Body of pancreas (tissue), 4 donors: ENCODE measurements at regions not wholly inside any gene's neighbourhood (a gene's known extent, or its start where the extent isn't known, plus 50 kb on each side); places are given as distances from the start of the nearest gene placed in this dataset.
"Not testable (repeated sequence)": the region's sequence is repeated elsewhere in the genome, so short reads cannot be mapped to it uniquely, and the experiment has no call there.

Experiments
- ATAC-seq: fragments of 150-250 bp; one replicate; pipeline ENCODE4 v1.9.1; 2016
- DNase-seq, 4 donors: peaks; one replicate each; pipeline ENCODE4 v3.0.0-alpha.2; 2019
- H3K27ac ChIP-seq, 4 donors: fragments of 200-600 bp; sonication (generic); 1 replicate in 3 of 4; 2 replicates in 1 of 4; pipeline versions ENCODE4 v1.5.1 to v1.6.1; 2016 to 2019; ENCODE audit warnings: mild to moderate bottlenecking in 1 of 4, mixed read lengths in 1 of 4, moderate library complexity in 1 of 4
- H3K27me3 ChIP-seq, 2 donors: fragments of 200-600 bp; sonication (generic); one replicate each; pipeline ENCODE4 v1.6.0; 2016; ENCODE audit warnings: mild to moderate bottlenecking in 1 of 2
- H3K36me3 ChIP-seq, 2 donors: fragments of 200-600 bp; sonication (generic); replicated peaks in 1 of 2; 2 replicates each; pipeline ENCODE4 v1.5.1; 2016; ENCODE audit warnings: low read depth in 2 of 2; ENCODE audit not compliant: insufficient read depth in 1 of 2
- H3K4me1 ChIP-seq: fragments of 200-600 bp; sonication (generic); one replicate; pipeline ENCODE4 v1.6.0; 2016
- H3K4me3 ChIP-seq, 2 donors: fragments of 200-600 bp; sonication (generic); 1 replicate in 1 of 2; 2 replicates in 1 of 2; pipeline ENCODE4 v1.5.1; 2016 to 2019
- H3K9me3 ChIP-seq, 3 donors: fragments of 200-600 bp; sonication (generic); 1 replicate in 2 of 3; 2 replicates in 1 of 3; pipeline ENCODE4 v1.5.1; 2016
- POLR2A ChIP-seq, 3 donors: fragments of 450-650 bp; IDR thresholded peaks; one replicate each; pipeline ENCODE4 v1.6.1; 2016; ENCODE audit warnings: antibody characterized with exemption in 3 of 3, mild to moderate bottlenecking in 2 of 3
- WGBS, 2 donors: methylation state at CpG; one replicate each; pipeline ENCODE4 v1.1.5; 2017; 5-methylcytosine and 5-hydroxymethylcytosine counted together
- intact Hi-C: fragments of 100-400 bp; cut with DNase I; formaldehyde crosslinking; loops from one replicate; pipeline ENCODE4 v1.15.1; 2023
- TF ChIP-seq, protein P1 (sequence below), 7 experiments: fragments of 450-650 bp in 4 of 7; fragments of 200-600 bp in 3 of 7; sonication (generic) in 3 of 7; IDR thresholded peaks; one replicate each; pipeline ENCODE4 v1.5.1; 2016 to 2019; ENCODE audit warnings: antibody characterized with exemption in 7 of 7

DNA sequence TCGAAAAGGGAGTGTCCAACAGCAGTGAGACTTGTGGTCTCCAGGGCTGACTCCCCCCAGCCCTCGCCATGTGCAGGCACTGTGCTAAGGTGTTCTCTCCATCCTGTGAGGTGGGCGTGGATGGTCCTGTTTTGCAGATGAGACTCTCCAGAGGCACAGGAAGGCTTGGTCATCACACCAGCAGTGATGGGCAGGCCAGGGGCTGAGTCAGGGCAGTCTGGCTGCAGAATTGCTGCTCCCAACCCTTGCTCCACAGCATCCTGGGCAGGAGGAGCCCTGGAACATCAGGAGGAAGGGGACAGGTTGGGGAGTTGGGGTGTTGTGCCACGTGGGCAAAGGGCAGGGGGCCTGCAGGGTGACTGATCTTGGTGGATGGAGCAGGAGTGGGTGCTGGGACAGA is 69.3 kb upstream of the TUBA3E start:
- WGBS, 2 donors, result 45 to 53% methylated on average over 3 to 4 of the region's 4 CpGs
- H3K27ac ChIP-seq, H3K36me3 ChIP-seq, H3K9me3 ChIP-seq, H3K4me1 ChIP-seq, ATAC-seq, H3K4me3 ChIP-seq, DNase-seq, H3K27me3 ChIP-seq, intact Hi-C loops: not testable (repeated sequence)

DNA sequence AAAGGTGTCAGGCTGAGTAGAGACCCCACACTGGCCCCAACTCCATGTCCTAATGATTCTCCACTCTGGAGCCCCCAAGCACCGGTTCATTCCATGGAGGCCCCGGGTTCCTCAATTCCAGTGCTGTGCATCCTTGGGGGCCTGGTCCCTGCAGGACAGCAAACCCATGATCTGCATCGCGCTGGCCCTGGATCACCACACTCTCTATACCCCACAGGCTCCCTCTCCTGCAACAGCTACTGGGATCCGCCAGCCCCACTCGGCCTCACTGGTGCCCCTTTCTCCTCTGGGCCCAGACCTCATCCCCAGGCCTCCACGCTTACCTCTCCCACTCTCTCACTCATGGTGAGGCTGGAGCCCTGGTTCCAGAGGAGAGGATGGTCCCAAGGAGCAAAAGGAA is 68.6 kb upstream of the TUBA3E start:
- ATAC-seq, intact Hi-C loops, H3K27me3 ChIP-seq, H3K4me1 ChIP-seq, H3K4me3 ChIP-seq, H3K27ac ChIP-seq, DNase-seq, H3K36me3 ChIP-seq, H3K9me3 ChIP-seq: not testable (repeated sequence)
- 74 to 76% methylated on average over 7 of the region's 7 CpGs for WGBS, 2 donors

DNA sequence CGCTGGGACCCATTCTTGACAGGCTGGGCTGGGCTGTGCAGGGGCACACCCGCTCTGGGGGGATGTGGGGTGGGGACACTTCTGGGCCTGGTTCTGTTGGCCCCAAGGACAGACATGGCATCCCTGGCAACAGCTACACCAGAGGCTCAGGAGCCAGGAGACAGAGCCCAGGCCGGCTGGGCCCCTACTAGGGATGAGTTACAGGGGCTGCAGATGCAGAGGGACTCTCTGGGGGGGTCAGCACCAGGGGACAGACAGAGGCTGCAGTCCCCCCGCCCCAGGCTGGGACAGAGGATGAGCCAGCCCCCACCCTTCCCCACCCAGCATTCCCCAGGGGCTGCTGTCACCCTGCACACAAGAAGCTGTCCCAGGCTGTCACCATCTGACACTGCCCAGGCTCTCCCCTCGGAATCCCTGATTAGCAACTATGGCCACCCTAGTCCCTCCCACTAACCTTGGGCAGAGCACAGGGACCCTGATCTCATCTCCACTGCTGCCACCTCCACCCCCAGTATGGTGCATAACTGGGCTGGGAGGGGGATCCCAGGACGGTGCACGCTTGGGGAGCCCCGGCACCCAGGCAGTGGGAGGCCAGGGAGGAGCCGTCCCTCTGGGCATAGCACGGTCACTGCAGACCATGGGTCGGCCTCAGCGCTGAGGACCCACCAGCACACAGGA is 67.5 kb upstream of the TUBA3E start:
- H3K4me3 ChIP-seq, H3K4me1 ChIP-seq, H3K36me3 ChIP-seq, intact Hi-C loops, H3K9me3 ChIP-seq, H3K27ac ChIP-seq, DNase-seq, H3K27me3 ChIP-seq, ATAC-seq: not testable (repeated sequence)
- 74% methylated on average over 8 of the region's 12 CpGs; no CpG with 5 or more reads in 1 of the 2 donors for WGBS, 2 donors

DNA sequence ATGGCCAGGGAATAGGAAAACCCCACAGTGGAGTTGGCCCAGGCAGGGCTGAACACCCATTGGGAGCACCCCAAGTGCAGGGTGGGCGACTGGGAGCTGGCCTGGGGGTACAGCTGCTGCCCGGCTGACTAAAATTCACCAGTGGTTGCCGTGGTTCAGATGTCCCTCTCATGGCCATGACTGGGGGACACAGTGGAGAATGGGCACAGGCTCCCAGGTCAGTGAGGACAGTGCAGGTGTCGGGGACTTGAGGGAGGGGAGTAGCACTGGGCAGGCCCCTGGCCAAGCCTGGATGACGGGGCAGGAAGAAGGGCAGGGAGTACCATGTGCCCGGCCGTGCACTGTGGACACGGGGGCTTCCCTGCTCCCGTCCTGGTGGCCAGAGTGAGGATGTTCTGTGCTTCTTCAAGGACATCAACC is 66.7 kb upstream of the TUBA3E start:
- not testable (repeated sequence) for DNase-seq, ATAC-seq
- WGBS, 2 donors, result 78% methylated on average over 7 to 9 of the region's 9 CpGs

DNA sequence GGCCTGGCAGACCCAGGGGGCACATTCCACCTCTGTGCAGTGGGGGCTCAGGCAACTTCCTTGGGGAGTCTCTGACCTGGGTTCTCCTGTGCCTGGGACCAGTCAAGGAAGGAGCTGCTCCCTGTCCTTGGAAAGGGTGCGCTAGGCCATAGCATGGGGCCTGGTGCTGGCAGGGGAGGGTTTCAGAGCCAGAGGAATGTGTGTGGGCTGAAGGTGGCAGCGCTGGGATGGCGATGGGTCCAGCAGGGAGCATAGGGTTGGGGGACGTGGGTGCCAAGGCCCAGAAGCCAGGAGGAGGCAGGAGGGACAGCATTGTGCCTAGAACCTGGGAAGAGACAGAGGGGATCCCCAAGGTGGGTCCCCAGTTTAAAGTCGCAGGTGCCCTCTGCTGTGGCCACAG is 66.3 kb upstream of the TUBA3E start:
- H3K36me3 ChIP-seq, result no peaks in the 10 kb centered on the region
- H3K4me3 ChIP-seq, result no peak overlapping the region
- no peaks in the 10 kb centered on the region for H3K27me3 ChIP-seq
- no peak overlapping the region for H3K27ac ChIP-seq
- intact Hi-C loops, result no loop called here
- DNase-seq (no peak), ATAC-seq (no peak)
- WGBS, 2 donors, result 74 to 76% methylated on average over 5 of the region's 5 CpGs
- H3K4me1 ChIP-seq, result no peaks in the 10 kb centered on the region
- no peaks in the 10 kb centered on the region for H3K9me3 ChIP-seq
- TF ChIP-seq, protein P1, sequence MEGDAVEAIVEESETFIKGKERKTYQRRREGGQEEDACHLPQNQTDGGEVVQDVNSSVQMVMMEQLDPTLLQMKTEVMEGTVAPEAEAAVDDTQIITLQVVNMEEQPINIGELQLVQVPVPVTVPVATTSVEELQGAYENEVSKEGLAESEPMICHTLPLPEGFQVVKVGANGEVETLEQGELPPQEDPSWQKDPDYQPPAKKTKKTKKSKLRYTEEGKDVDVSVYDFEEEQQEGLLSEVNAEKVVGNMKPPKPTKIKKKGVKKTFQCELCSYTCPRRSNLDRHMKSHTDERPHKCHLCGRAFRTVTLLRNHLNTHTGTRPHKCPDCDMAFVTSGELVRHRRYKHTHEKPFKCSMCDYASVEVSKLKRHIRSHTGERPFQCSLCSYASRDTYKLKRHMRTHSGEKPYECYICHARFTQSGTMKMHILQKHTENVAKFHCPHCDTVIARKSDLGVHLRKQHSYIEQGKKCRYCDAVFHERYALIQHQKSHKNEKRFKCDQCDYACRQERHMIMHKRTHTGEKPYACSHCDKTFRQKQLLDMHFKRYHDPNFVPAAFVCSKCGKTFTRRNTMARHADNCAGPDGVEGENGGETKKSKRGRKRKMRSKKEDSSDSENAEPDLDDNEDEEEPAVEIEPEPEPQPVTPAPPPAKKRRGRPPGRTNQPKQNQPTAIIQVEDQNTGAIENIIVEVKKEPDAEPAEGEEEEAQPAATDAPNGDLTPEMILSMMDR (IDR thresholded peaks at IDR 0.05), result no peak
- no peak for TF ChIP-seq POLR2A (IDR thresholded peaks at IDR 0.05)

More for the DNA sequence above, 66.7 kb upstream of the TUBA3E start:
- H3K4me3 ChIP-seq, H3K9me3 ChIP-seq, H3K27me3 ChIP-seq, intact Hi-C loops, H3K27ac ChIP-seq, H3K36me3 ChIP-seq, H3K4me1 ChIP-seq: not testable (repeated sequence)

DNA sequence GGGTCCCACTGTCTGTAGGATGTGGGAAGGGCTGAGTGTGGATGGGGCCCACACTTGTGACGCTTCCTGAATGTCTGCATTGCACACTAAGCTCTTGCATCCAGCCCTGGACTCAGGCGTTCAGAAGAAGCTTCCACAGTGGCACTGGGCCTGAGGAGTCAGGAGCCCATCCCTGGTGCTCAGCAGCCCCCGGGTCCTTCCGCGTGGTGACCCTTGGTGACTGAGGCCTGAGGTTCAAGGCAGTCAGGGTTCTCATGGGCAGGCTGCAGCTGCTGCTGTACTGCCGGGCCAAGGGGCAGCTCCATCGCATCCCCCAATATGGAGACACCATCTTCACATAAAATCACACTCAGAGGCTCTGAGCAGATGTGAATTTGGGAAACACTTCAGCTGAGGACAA is 65.8 kb upstream of the TUBA3E start:
- no peaks in the 10 kb centered on the region for H3K27me3 ChIP-seq
- H3K4me1 ChIP-seq, result no peaks in the 10 kb centered on the region
- H3K27ac ChIP-seq, result no peak overlapping the region
- no peaks in the 10 kb centered on the region for H3K9me3 ChIP-seq
- intact Hi-C loops, result no loop called here
- 76% methylated on average over 7 of the region's 7 CpGs; no CpG with 5 or more reads in 1 of the 2 donors for WGBS, 2 donors
- DNase-seq (no peak), ATAC-seq (no peak)
- no peaks in the 10 kb centered on the region for H3K36me3 ChIP-seq
- no peak overlapping the region for H3K4me3 ChIP-seq
- TF ChIP-seq, protein P1 (IDR thresholded peaks at IDR 0.05), result no peak
- TF ChIP-seq POLR2A (IDR thresholded peaks at IDR 0.05), result no peak

DNA sequence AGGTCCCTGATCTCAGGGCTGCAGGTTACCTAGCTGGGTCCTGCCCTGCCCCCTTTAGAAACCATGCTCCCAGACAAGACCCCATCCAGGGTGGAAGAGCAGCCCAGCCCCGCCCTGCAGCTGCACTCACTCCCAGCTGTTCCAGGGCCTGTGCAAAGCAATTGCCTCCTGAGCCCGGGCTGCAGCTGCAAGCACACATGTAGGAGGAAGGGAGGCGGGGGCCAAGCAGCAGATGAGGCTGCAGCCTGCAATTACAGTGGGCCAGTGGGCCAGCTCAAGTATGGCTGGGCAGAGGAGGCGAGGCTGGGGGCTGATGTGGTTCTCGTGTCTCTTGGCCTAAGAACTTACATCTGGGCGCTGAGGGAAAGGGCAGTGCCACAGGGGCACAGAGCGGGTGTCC is 65.4 kb upstream of the TUBA3E start:
- Histone ChIP-seq H3K4me1 (no peaks in the 10 kb centered on the region), H3K27me3 (no peaks in the 10 kb centered on the region), H3K9me3 (no peaks in the 10 kb centered on the region), H3K36me3 (no peaks in the 10 kb centered on the region), H3K27ac (no peak overlapping the region), H3K4me3 (no peak overlapping the region)
- intact Hi-C loops, result no loop called here
- DNase-seq, result no peak
- TF ChIP-seq, protein P1 (IDR thresholded peaks at IDR 0.05), result no peak
- ATAC-seq, result no peak
- 72 to 92% methylated on average over 4 to 7 of the region's 7 CpGs for WGBS, 2 donors
